ENCODE measurements at regions not wholly inside any gene's neighbourhood (a gene's known extent, or its start where the extent isn't known, plus 50 kb on each side); places are given as distances from the start of the nearest gene placed in this dataset.

GRCh38 chr4:79121875-79122358, 182.7 kb upstream of the PAQR3 start:
- TF ChIP-seq POLR2AphosphoS5 (IDR thresholded peaks at IDR 0.05) (no peak), CTCF (IDR thresholded peaks at IDR 0.05) (no peak), POLR2A (IDR thresholded peaks at IDR 0.05) (no peak), EP300 (IDR thresholded peaks at IDR 0.05) (no peak)
